Neural cell (in vitro differentiated cells): ENCODE measurements at regions not wholly inside any gene's neighbourhood (a gene's known extent, or its start where the extent isn't known, plus 50 kb on each side); places are given as distances from the start of the nearest gene placed in this dataset.

Experiments
- H2AFZ ChIP-seq: fragments of 200-600, 300-800 bp; sonication (generic), shearing (Covaris generic); 2 replicates; pipeline ENCODE4 v1.6.0; 2014; ENCODE audit warnings: low read depth, mild to moderate bottlenecking, antibody characterized with exemption, low read length, moderate library complexity
- H3F3A ChIP-seq: fragments of 200-600 bp; shearing (Covaris generic); 2 replicates; pipeline ENCODE4 v1.6.1; 2016; ENCODE audit warnings: mild to moderate bottlenecking, moderate library complexity, mixed read lengths, antibody characterized with exemption, low read length; ENCODE audit not compliant: insufficient read depth, poor library complexity, severe bottlenecking
- H3K27ac ChIP-seq: fragments of 200-600, 300-800 bp; sonication (generic), shearing (Covaris generic); 2 replicates; pipeline ENCODE4 v1.5.1; 2014; ENCODE audit warnings: mild to moderate bottlenecking, low read length, moderate library complexity
- H3K27me3 ChIP-seq: fragments of 300-800, 200-600 bp; sonication (generic), shearing (Covaris generic); 2 replicates; pipeline ENCODE4 v1.6.0; 2014; ENCODE audit warnings: mild to moderate bottlenecking, low read depth, low read length, moderate library complexity; ENCODE audit not compliant: insufficient read depth
- H3K36me3 ChIP-seq: fragments of 300-800, 200-600 bp; sonication (generic), shearing (Covaris generic); 2 replicates; pipeline ENCODE4 v1.5.1; 2014; ENCODE audit warnings: mild to moderate bottlenecking, antibody characterized with exemption, low read length, moderate library complexity; ENCODE audit not compliant: insufficient read depth
- H3K4me2 ChIP-seq: fragments of 300-800, 200-600 bp; sonication (generic), shearing (Covaris generic); 2 replicates; pipeline ENCODE4 v1.6.0; 2014; ENCODE audit warnings: mild to moderate bottlenecking, low read length
- H3K4me3 ChIP-seq: fragments of 300-800, 200-600 bp; sonication (generic), shearing (Covaris generic); 2 replicates; pipeline ENCODE4 v1.5.1; 2014; ENCODE audit warnings: mild to moderate bottlenecking, low read length, moderate library complexity
- H3K79me2 ChIP-seq: fragments of 200-600 bp; shearing (Covaris generic); replicated peaks from 2 replicates; pipeline ENCODE4 v1.6.0; 2014; ENCODE audit warnings: mild to moderate bottlenecking, low read length, moderate library complexity; ENCODE audit not compliant: insufficient read depth
- H3K9ac ChIP-seq: fragments of 300-800, 200-600 bp; sonication (generic), shearing (Covaris generic); 2 replicates; pipeline ENCODE4 v1.6.1; 2016; ENCODE audit warnings: mild to moderate bottlenecking, low read length, mixed read lengths
- H3K9me2 ChIP-seq: fragments of 200-600 bp; shearing (Covaris generic); 2 replicates; pipeline ENCODE4 v1.6.1; 2016; ENCODE audit warnings: mild to moderate bottlenecking, low read length, mixed read lengths; ENCODE audit not compliant: insufficient read depth
- H3K9me3 ChIP-seq: fragments of 200-600, 300-800 bp; sonication (generic), shearing (Covaris generic); 2 replicates; pipeline ENCODE4 v1.6.1; 2016; ENCODE audit warnings: mild to moderate bottlenecking, mixed run types, low read length, moderate library complexity, mixed read lengths
- H4K20me1 ChIP-seq: fragments of 200-600 bp; shearing (Covaris generic); 2 replicates; pipeline ENCODE4 v1.6.1; 2016; ENCODE audit warnings: mild to moderate bottlenecking, mixed run types; ENCODE audit not compliant: insufficient read depth
- CTCF ChIP-seq: fragments of 450-650 bp; IDR thresholded peaks from 2 replicates; pipeline ENCODE4 v1.5.1; 2014; ENCODE audit warnings: antibody characterized with exemption, mild to moderate bottlenecking, moderate library complexity; ENCODE audit not compliant: poor library complexity, severe bottlenecking
- EP300 ChIP-seq: fragments of 450-650 bp; conservative IDR thresholded peaks from 2 replicates; pipeline ENCODE4 v1.6.1; 2014; ENCODE audit warnings: antibody characterized with exemption, mild to moderate bottlenecking, moderate library complexity; ENCODE audit not compliant: poor library complexity, severe bottlenecking
- EZH2 ChIP-seq: fragments of 200-600, 300-800 bp; shearing (Covaris generic), sonication (generic); IDR thresholded peaks from 2 replicates; pipeline ENCODE4 v1.6.1; 2014; ENCODE audit warnings: antibody characterized with exemption, low read length, borderline replicate concordance, mild to moderate bottlenecking; ENCODE audit not compliant: insufficient read depth, poor library complexity, severe bottlenecking
- MXI1 ChIP-seq: fragments of 450-650 bp; conservative IDR thresholded peaks from 2 replicates; pipeline ENCODE4 v1.6.1; 2014; ENCODE audit warnings: antibody characterized with exemption, mild to moderate bottlenecking; ENCODE audit not compliant: poor library complexity, severe bottlenecking
- POLR2AphosphoS5 ChIP-seq: IDR thresholded peaks from 2 replicates; pipeline ENCODE4 v1.6.1; 2012
- RAD21 ChIP-seq: fragments of 450-650 bp; conservative IDR thresholded peaks from 2 replicates; pipeline ENCODE4 v1.6.1; 2014; ENCODE audit warnings: antibody characterized with exemption, mild to moderate bottlenecking, moderate library complexity
- SMC3 ChIP-seq: fragments of 450-650 bp; conservative IDR thresholded peaks from 2 replicates; pipeline ENCODE4 v1.6.1; 2014; ENCODE audit warnings: antibody characterized with exemption, mild to moderate bottlenecking, moderate library complexity; ENCODE audit not compliant: poor library complexity
- TAF1 ChIP-seq: IDR thresholded peaks from 2 replicates; pipeline ENCODE4 v1.6.1; 2012; ENCODE audit warnings: low read depth
- TF ChIP-seq, protein P1 (sequence below): IDR thresholded peaks from 2 replicates; pipeline ENCODE4 v1.6.1; 2012; ENCODE audit warnings: borderline replicate concordance

DNA sequence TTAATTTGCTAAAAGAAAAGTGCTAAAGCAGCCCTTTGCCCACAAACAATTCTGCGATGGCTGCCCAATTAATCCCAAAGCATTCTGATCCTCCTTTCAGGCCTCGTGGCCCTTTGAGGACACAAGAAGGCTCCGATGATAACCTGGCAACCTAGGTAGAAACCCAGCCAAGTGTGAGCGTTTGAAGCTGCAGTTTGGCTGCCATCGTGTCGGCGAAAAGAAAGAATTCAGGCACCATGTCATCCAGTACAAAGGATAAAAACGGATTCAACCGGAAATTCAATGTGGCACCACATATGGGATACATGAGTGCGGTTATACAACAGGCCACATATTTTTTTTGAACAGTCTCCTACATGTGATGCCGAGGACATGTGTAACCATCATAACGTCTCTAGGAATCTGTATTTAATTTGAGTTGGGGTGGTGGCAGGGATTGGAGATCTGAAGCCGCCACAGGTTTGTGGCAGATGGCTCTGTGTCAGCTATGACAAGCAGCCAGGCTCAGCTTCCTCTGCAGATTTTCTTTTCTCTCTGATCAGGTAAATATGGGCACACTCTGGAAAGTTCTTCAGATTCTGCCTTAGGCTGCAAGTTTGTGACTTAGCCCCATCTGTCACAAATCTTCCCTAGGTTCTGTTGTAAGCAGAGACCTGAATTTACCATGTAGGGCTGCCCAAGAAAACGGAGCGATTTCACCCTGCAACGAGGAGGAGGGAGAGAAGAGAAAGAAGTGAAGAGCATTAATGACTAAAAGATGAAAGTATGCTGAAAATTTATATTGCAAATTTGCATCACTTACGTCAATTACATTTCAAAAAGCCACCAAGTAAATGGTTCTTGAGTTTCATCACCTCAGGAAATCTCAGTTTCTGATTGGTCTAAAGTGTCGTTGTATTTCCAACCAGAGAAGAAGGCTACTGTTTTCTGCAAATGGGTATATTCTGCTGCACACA lies 573.2 kb downstream of the ZEB2 start:
- H3K9ac ChIP-seq = no peak overlapping the region
- H3F3A ChIP-seq = no peaks in the 10 kb centered on the region
- no peaks in the 10 kb centered on the region for H3K9me3 ChIP-seq
- no peak overlapping the region for H2AFZ ChIP-seq
- TF ChIP-seq, protein P1, sequence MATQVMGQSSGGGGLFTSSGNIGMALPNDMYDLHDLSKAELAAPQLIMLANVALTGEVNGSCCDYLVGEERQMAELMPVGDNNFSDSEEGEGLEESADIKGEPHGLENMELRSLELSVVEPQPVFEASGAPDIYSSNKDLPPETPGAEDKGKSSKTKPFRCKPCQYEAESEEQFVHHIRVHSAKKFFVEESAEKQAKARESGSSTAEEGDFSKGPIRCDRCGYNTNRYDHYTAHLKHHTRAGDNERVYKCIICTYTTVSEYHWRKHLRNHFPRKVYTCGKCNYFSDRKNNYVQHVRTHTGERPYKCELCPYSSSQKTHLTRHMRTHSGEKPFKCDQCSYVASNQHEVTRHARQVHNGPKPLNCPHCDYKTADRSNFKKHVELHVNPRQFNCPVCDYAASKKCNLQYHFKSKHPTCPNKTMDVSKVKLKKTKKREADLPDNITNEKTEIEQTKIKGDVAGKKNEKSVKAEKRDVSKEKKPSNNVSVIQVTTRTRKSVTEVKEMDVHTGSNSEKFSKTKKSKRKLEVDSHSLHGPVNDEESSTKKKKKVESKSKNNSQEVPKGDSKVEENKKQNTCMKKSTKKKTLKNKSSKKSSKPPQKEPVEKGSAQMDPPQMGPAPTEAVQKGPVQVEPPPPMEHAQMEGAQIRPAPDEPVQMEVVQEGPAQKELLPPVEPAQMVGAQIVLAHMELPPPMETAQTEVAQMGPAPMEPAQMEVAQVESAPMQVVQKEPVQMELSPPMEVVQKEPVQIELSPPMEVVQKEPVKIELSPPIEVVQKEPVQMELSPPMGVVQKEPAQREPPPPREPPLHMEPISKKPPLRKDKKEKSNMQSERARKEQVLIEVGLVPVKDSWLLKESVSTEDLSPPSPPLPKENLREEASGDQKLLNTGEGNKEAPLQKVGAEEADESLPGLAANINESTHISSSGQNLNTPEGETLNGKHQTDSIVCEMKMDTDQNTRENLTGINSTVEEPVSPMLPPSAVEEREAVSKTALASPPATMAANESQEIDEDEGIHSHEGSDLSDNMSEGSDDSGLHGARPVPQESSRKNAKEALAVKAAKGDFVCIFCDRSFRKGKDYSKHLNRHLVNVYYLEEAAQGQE = no peak
- TF ChIP-seq MXI1 (no peak), RAD21 (no peak), EZH2 (no peak), EP300 (no peak), POLR2AphosphoS5 (no peak), CTCF (no peak), TAF1 (no peak), SMC3 (no peak)
- no peaks in the 10 kb centered on the region for H3K27me3 ChIP-seq
- no peak overlapping the region for H3K4me3 ChIP-seq
- H3K27ac ChIP-seq = no peak overlapping the region
- no peak overlapping the region for H3K4me2 ChIP-seq
- no peaks in the 10 kb centered on the region for H4K20me1 ChIP-seq
- H3K79me2 ChIP-seq = no peaks in the 10 kb centered on the region
- H3K36me3 ChIP-seq = no peaks in the 10 kb centered on the region
- H3K9me2 ChIP-seq = no peaks in the 10 kb centered on the region

DNA sequence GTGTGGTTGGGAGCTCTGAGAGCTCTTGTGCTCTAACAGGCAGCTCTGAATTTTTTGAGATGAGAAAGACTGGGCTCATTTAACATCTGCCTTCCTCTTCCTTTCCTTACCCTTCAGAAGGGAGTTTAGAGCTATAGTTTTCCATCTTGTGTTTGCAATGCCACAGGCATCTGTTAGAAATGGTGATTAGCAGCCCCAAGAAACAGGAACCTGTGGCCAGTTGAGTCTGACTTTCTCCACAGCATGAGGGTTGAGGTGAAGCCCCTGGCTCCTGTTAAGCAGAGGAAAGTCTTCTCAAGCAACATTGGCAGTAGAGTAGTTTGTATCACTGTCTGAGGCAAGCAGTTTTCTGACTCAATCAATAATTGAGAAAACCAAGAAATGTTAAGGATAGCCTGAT lies 577.4 kb downstream of the ZEB2 start:
- H3K4me3 ChIP-seq = no peak overlapping the region
- H3K36me3 ChIP-seq = no peaks in the 10 kb centered on the region
- no peaks in the 10 kb centered on the region for H3F3A ChIP-seq
- H3K27ac ChIP-seq = no peak overlapping the region
- peaks cover 25% of the 10 kb centered on the region for H3K27me3 ChIP-seq
- TF ChIP-seq, protein P1 = no peak
- TF ChIP-seq EZH2 (no peak), EP300 (no peak), SMC3 (no peak), RAD21 (no peak), TAF1 (no peak), POLR2AphosphoS5 (no peak), MXI1 (no peak), CTCF (no peak)
- no peaks in the 10 kb centered on the region for H3K9me2 ChIP-seq
- no peaks in the 10 kb centered on the region for H4K20me1 ChIP-seq
- no peak overlapping the region for H3K4me2 ChIP-seq
- no peaks in the 10 kb centered on the region for H3K79me2 ChIP-seq
- H3K9me3 ChIP-seq = no peaks in the 10 kb centered on the region
- no peak overlapping the region for H3K9ac ChIP-seq
- no peak overlapping the region for H2AFZ ChIP-seq
